GM18505 (cell line): ENCODE measurements at regions not wholly inside any gene's neighbourhood (a gene's known extent, or its start where the extent isn't known, plus 50 kb on each side); places are given as distances from the start of the nearest gene placed in this dataset.
"Not testable (repeated sequence)": the region's sequence is repeated elsewhere in the genome, so short reads cannot be mapped to it uniquely, and the experiment has no call there.

Source experiments
- ATAC-seq: cut with Tn5 transposase; IDR thresholded peaks from one replicate; pipeline ENCODE4 v1.9.1; 2021; ENCODE audit not compliant: unreplicated experiment
- POLR2A ChIP-seq: IDR thresholded peaks from 4 replicates; pipeline ENCODE4 v1.6.1; 2011; ENCODE audit warnings: borderline replicate concordance; ENCODE audit not compliant: insufficient read depth, insufficient read length; ENCODE audit errors: extremely low read depth

DNA sequence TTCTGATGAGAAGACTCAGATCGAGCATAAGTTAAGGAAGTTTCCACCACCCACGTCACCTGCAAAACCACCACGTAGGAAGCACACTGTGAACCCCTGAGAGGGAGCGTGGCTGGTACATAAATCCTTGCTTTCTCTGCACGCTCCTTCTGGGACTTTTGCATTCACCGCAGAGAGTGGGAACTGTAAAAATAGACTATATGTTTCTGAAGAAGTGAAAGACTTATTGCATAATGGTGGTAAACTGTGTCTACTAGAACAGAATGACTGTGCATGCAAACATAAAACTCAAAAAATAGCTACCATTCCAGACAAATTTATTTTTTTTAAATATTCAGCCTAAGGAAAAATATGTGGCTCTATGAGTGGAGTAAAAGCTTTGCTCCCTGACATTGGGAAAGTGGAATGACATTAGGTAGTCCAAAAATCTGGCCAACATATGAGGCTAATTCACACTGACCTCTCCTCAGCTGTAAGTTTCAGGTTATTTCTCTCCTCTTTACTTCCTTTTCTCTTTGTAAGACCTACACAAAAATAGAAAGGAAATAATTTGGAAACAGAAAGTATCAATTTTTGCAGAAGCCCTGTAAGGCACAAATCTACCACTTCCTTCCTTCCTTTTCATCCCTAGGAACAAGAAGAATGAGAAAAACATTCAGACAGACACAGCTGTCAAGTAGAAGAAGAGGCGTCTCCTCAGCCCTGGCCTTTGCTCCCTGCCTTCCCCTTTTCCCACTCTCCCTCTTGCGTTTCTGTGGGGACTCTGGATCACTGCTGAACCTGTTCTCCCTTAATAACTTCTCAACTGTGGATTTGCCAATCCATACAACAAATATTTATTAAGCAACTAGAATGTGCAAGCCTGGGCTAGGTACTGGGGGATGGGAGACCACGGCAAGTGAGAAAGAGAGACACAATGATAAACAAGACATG, 264.3 kb upstream of the FOXN3 start:
- ATAC-seq, result peak; percentile 80
- TF ChIP-seq POLR2A, result no peak

DNA sequence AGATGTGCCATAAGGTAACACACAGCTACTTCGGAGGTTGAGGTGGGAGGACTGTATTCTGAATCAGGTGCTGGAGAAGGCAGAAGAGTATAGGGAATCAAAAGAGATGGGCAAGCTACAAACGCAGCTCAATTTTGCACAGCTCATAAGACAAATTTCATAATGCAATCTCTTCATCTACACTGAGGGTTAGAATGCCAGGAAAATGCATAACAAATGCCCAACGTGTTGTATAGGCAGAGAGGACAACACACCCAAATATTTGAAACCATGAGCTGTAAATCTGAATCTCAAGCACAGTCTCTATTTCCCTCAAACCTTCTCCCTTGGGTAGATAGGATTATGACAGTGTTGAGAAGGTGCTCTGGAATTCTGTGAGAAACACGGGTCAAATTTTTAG, 263.1 kb upstream of the FOXN3 start:
- TF ChIP-seq POLR2A, result no peak
- ATAC-seq, result no peak

DNA sequence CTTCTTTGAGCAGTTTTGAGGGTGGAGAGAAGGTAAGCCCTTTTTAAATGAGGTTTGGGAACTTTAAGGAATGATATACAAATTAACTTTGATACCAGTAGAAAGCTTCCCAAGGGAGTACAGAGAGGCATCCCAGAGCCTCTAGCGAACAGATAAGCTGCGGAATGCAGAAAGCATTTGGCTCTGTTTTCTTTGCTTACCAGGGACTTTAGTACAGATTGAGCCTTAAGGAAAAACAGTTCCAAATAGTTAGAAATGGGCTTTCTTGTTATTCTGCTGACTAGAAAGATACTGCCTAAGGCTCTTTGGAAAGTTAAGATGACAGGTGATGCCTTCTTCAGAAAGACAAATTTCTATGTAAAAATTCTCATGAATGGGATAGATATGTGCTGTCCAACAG, 261.7 kb upstream of the FOXN3 start:
- no peak for ATAC-seq
- no peak for TF ChIP-seq POLR2A

DNA sequence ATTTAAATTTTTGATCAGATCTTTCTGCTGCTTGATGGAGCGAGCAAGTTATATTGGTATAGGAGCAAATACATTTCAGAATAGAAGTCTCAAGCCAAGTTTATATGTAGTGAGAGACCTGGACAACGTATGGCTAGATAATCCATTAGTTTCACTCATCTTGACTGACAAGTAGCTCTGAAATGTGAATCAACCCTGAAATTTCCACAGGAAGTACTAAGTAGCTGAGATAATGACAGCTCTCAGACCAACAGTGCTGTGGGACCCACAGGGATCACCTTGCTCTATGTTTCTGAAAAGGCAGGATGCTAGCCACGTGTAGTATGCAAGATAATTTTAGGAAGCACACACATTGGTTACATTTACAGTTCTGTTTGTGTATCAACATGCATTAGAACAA, 258.6 kb upstream of the FOXN3 start:
- no peak for ATAC-seq
- TF ChIP-seq POLR2A, result no peak

DNA sequence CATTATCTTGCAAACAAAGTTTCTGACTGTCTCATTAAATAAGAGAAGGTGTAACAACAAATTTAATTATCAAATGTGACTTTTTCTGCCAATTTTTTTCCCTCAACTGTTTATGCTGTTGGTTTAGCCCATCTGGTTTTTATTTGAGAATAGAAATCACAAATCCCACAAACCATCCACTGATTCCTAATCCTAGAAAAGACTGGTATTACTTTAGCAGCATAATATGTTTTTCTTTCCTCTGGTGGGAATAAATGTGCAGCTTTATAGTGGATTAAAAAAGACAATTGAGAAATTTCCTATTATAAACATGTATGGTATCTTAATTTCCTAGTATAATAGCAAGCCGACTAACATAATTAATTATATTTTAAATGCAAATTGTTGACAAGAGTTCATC, 257.9 kb upstream of the FOXN3 start:
- no peak for TF ChIP-seq POLR2A
- ATAC-seq, result no peak

DNA sequence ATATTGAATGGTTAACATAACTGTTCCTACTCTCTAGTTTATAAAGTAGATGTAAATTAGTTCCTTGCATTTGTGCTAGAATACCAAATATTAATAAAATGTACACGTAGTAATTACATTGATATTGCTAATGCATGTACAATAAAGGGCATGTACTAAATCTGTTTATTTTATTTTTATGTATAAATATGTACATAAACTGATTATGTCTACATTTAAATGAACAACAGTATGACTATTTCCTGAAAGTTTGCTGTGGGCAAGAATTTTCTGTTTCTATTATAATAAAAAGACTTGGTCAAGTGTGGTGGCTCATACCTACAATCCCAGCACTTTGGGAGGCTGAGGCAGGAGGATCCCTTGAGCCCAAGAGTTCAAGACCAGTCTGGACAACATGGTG, 257.2 kb upstream of the FOXN3 start:
- TF ChIP-seq POLR2A, result no peak
- no peak for ATAC-seq

DNA sequence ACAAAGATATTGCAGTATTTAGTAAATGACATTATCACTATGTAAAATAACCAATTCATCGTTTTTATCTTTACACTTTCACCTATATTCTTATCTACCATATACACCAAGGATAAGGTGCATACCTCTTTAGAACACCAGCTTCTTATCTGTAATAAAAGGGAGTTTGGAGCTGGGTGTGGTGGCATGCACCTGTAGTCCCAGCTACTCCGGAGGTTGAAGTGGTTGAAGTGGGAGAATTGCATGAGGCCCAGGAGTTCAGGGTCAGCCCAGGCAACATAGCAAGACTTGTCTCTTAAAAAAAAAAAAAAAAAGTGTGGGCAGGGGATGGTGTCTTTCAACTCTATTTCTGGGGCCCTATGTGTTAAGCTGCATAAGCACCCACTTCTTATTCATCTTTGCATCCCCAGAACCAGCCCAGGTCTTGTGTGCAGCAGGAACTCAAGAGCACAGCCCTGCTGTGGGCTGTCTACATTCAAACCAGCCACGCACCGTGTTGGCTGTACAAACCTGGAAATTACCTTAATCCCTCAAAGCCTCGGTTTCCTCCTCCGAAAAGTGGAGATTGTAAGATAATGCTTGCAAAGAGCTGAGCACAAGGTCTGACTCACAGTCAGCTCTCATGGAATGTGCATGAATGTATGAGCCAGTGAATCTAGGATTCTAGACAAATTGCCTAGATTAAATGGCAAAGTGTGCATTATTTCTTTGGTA, 256.6 kb upstream of the FOXN3 start:
- ATAC-seq, result no peak
- no peak for TF ChIP-seq POLR2A

DNA sequence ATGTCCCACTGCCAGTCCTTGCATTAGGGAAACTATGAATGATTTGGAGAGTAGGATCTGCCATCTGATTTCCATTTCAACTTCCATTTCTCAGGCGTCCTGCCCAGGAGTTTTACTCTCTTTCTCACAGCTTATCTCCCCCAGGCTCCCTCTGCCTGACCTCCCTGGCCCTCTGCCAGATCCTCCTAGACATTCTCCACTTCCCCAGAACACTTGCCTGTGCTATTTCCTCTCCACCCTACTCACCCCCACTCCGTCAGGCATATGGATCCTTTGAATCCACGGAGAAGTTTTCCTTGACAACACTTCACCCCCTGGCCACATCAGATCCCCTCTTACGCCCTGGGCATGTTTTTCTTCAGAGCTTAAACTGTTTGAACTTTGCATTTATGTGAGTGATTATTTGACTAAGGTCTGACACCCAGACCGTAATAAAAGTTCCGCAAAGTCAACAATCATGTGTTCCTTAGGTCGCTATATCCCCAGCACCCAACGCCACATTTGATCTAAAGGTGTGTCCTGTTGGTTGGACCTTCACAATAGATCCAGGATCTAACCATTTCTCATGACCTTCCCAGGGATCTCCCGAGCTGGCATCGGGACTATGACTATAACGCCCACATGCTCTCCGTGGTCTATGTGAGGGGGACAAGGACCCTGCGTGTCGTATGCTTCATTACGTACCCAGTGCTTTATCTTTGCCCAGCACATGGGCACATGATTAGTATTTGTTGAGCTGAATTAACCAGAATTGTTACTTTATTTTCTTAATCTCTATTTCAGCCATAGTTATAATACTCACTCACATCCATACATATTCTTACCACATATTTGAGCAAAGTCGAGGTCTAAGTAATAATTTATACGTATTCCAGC, 255.8 kb upstream of the FOXN3 start:
- TF ChIP-seq POLR2A, result no peak
- no peak for ATAC-seq

DNA sequence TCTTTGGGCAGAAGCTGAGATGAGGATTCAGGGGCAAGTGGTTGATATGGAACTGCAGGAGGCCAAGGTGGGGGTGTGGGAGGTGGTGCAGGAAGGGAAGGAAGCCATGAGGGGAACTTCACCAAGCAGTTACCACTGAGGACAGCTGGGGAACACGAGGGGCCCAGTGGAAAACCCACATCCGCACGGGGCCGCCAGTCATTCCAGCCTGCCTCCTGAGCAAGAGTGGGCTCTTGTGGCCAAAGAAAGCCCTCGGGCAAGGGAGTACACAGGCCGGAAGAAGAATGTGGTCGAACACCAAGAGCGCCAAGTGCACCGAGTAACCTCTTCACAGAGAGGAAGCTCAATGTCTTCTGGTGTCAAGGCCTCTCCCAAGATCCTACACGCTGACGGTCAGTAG, 252.2 kb upstream of the FOXN3 start:
- ATAC-seq, result no peak
- TF ChIP-seq POLR2A, result no peak

DNA sequence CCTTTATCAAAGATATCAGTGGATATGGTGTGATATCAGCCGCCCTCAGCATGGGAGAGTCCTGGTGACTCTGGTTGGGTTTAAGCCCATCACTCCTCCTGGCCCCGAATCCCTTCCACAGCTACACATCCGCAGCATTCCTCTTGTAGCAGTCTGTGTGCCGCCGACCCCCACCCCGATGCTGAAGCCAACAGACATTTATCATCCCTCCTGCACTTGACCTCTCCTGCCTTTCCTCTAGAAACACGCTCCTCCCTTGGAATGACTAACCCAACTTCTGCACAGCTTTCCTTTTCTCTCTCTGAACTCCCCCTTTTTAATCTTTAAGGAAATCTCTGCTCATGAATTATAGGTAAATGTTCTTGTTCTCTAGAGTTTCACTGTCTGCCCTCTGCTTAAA, 250.9 kb upstream of the FOXN3 start:
- ATAC-seq, result no peak
- no peak for TF ChIP-seq POLR2A

DNA sequence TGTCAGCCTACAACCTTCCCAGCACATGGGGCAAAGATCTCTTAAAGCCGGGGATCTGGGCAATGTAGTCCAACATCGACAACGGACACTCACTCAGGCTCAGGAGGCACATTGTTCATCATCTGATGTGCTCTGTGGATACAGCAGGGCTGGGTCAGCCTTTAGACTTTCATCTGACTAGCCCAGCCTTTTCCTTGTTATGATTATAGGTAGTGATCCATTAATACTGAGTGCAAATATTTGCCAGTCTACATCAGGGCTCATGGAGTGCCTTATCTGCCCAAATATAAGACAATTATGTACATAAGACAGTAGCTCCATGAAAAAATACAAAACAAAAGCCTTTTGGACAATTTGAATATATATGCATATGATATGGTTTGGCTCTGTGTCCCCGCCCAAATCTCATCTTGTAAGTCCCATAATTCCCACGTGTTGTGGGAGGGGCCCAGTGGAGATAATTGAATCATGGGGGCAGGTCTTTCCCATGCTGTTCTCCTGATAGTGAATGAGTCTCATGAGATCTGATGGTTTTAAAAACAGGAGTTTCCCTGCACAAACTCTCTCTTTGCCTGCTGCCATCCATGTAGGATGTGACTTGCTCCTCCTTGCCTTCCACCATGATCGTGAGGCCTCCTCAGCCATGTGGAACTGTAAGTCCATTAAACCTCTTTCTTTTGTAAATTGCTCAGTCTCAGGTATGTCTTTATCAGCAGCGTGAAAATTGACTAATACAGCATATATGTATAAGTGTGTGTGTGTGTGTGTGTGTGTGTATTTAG, 248.5 kb upstream of the FOXN3 start:
- not testable (repeated sequence) for ATAC-seq

DNA sequence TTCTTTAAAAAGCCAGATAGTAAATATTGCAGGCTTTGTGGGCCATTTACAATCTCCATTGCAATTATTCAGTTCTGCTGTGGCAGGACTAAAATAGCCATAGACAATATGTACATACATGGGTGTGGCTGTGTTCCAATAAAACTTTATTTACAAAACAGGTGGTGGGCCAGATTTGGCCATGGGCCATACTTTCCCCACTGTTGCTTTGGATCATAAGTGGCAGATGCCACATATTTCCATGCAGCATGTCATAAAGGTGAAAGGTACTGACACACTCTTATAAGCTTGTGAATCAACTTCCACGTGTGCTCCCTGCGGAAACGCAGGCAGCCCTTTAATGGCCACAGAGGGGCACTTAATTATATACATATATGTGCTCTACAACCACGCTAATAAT, 244.4 kb upstream of the FOXN3 start:
- no peak for ATAC-seq
- TF ChIP-seq POLR2A, result no peak

DNA sequence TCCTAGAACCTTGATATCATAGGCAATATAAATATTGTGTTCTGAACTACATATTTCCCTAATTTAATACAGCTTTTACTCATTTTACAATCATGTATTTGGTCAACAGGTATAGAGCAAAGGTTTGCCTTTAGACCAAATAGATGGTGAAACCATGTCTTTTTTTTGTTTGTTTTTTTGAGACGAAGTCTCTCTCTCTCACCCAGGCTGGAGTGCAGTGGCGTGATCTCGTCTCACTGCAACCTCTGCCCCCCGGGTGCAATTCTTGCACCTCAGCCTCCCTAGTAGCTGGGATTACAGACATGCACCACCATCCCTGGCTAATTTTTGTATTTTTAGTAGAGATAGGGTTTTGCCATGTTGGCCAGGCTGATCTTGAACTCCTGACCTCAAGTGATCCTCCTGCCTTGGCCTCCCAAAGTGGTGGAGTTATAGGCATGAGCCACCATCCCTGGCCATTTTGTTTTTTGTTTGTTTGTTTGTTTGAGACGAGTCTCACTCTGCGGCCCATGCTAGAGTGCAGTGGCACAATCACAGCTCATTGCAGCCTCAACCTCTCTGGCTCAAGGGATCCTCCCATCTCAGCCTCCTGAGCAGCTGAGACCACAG, 243.7 kb upstream of the FOXN3 start:
- ATAC-seq, result not testable (repeated sequence)
